ENCODE measurements at regions not wholly inside any gene's neighbourhood (a gene's known extent, or its start where the extent isn't known, plus 50 kb on each side); places are given as distances from the start of the nearest gene placed in this dataset.

- no peak overlapping the region for H3K4me3 ChIP-seq
- ATAC-seq (no peak), DNase-seq (no peak)
- no peak for TF ChIP-seq CTCF (IDR thresholded peaks at IDR 0.05)
- H3K36me3 ChIP-seq (ENCODE audit: low read depth), result no peaks in the 10 kb centered on the region
- intact Hi-C loops (cut with DNase I, micrococcal nuclease), result no loop called here
- H3K4me1 ChIP-seq (ENCODE audit: low read depth), result no peaks in the 10 kb centered on the region
- H3K9me3 ChIP-seq, result no peaks in the 10 kb centered on the region
Observed at GRCh38 chr3:77889616-77890015, 849.7 kb downstream of the ROBO2 start.

- Histone ChIP-seq H3K9me3 (no peaks in the 10 kb centered on the region), H3K4me3 (no peak overlapping the region), H3K36me3 (ENCODE audit: low read depth) (no peaks in the 10 kb centered on the region), H3K4me1 (ENCODE audit: low read depth) (no peaks in the 10 kb centered on the region)
- TF ChIP-seq CTCF (IDR thresholded peaks at IDR 0.05), result no peak
- DNase-seq, result no peak
- ATAC-seq, result no peak
- intact Hi-C loops (cut with DNase I, micrococcal nuclease), result no loop called here
Observed at GRCh38 chr3:77898621-77899020, 858.7 kb downstream of the ROBO2 start.

- TF ChIP-seq CTCF (IDR thresholded peaks at IDR 0.05), result no peak
- ATAC-seq, result no peak
- Histone ChIP-seq H3K9me3 (no peaks in the 10 kb centered on the region), H3K4me3 (no peak overlapping the region), H3K36me3 (ENCODE audit: low read depth) (no peaks in the 10 kb centered on the region), H3K4me1 (ENCODE audit: low read depth) (no peaks in the 10 kb centered on the region)
- no peak for DNase-seq
- intact Hi-C loops (cut with DNase I, micrococcal nuclease), result no loop called here
Observed at GRCh38 chr3:77902675-77903074, 862.8 kb downstream of the ROBO2 start.

GRCh38 chr3:77906102-77906709 lies 866.3 kb downstream of the ROBO2 start:
- Histone ChIP-seq H3K4me1 (ENCODE audit: low read depth) (no peaks in the 10 kb centered on the region), H3K4me3 (no peak overlapping the region), H3K9me3 (no peaks in the 10 kb centered on the region), H3K36me3 (ENCODE audit: low read depth) (no peaks in the 10 kb centered on the region)
- no peak for DNase-seq
- intact Hi-C loops (cut with DNase I, micrococcal nuclease), result no loop called here
- TF ChIP-seq CTCF (IDR thresholded peaks at IDR 0.05), result no peak
- no peak for ATAC-seq

DNA sequence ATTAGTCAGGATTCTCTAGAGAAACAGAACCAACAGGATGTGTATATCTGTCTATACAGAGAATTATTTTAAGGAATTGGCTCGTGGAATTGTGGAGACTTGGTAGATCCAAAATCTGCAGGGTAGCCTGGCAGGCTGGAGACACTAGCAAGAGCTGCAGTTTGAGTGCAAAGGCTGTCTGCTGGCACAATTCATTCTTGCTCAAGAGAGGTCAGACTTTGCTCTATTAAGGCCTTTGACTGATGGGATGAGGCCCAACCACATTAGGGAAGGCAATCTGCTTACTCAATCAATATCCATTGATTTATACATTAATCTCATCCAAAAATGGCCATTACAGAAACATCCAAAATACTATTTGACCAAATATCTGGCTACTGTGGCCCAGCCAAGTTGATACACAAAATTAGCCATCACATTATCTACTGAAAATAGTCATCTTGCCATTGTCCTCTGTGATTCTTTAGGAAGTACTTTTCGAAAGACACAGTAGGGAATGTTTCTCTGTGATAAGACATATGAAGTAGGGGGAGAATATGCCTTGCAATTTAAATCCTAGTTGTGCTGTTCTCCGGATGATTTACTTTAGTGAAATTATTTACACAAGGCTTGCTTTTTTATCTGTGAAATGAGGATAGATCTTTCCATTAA lies 873.8 kb downstream of the ROBO2 start:
- no peaks in the 10 kb centered on the region for H3K36me3 ChIP-seq (ENCODE audit: low read depth)
- H3K4me3 ChIP-seq, result no peak overlapping the region
- intact Hi-C loops (cut with DNase I, micrococcal nuclease), result no loop called here
- no peak for TF ChIP-seq CTCF (IDR thresholded peaks at IDR 0.05)
- DNase-seq, result no peak
- no peaks in the 10 kb centered on the region for H3K9me3 ChIP-seq
- H3K4me1 ChIP-seq (ENCODE audit: low read depth), result no peaks in the 10 kb centered on the region
- ATAC-seq, result no peak

All from mucosa of descending colon (tissue), 3 donors.